Non-pigmented ciliary epithelial cell (primary cell): ENCODE measurements at regions not wholly inside any gene's neighbourhood (a gene's known extent, or its start where the extent isn't known, plus 50 kb on each side); places are given as distances from the start of the nearest gene placed in this dataset.

ENCODE experiments used
- DNase-seq: peaks from one replicate; pipeline ENCODE4 v3.0.0-alpha.2; 2010; ENCODE audit warnings: low read depth

GRCh38 chr2:6290217-6291015 lies 575.3 kb downstream of the CMPK2 start:
- DNase-seq, result no peak

- no peak for DNase-seq
These were observed 570.9 kb downstream of the CMPK2 start for GRCh38 chr2:6294791-6295190.

GRCh38 chr2:6297238-6297637 lies 568.5 kb downstream of the CMPK2 start:
- DNase-seq, result no peak

- DNase-seq, result no peak
These were observed 564.3 kb downstream of the CMPK2 start for GRCh38 chr2:6301426-6301825.

GRCh38 chr2:6308986-6309385 lies 556.7 kb downstream of the CMPK2 start:
- DNase-seq, result no peak

- DNase-seq, result no peak
These were observed 556.1 kb downstream of the CMPK2 start for GRCh38 chr2:6309415-6310255.

DNA sequence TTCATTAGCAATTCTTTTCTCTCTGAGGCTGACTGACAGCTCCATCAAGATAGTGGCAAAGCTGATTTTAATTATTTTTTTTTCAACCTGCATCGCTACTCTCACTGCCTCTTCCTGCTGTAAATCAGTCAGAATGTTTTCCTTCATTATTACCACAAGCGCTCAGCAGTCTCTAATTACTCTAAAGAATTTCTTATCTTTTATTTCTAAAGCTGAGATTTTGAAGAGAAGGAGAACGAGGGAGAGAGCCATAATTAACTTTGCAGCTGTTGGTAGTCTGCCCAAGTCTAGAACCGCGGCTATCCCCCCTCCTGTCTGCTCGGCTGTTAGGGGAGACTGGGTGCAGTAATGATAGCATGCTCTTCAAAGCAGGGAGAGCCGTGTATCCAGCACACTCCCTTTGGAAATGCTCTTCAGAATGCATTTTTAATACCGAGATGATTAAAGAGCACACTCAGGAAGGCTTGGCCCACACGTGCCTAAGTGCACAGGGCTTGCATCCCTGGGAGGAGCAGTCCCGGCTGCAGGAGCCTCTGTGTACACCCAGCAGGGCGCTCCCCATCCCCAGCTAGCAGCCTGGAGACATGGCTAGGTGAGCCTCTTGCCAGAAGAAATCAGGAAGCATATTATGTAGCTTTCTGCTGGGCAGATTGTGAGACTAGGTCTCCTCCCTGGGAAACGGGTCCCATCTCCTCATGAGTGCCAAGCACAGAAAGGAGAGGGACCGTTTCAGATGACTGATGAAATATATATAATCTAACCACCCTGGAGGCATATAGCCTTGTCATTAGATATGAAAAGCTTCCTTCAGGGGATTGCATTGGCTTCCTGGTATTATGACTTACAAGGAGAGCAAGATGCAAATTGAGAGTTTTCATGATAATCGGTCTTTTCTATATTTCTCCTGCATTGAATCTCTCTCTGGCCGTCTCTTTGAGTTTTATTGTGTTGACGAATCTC lies 555.2 kb downstream of the CMPK2 start:
- no peak for DNase-seq

DNA sequence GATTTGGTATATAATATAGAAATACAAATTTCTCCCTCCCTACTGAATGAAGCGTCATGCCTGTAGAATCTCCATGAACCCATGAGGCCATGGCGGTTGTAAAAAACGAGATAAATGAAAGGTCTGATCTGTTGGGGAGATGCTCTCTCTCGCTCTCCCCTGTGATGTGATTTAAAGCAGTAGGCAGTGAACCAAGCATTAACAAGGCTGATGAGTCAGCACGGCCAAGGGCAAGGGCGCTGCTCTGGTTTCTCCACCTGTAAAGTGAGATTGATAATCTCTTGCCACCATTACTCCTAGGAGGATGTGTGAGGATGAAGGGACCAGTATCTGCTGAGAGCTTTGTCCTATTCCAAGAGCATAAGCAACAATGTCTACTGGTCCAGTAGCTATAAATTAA lies 553.3 kb downstream of the CMPK2 start:
- DNase-seq, result no peak

GRCh38 chr2:6314218-6314960 lies 551.3 kb downstream of the CMPK2 start:
- no peak for DNase-seq

GRCh38 chr2:6325616-6326015 lies 540.1 kb downstream of the CMPK2 start:
- DNase-seq, result no peak

GRCh38 chr2:6326958-6327357 lies 538.7 kb downstream of the CMPK2 start:
- DNase-seq, result no peak

DNA sequence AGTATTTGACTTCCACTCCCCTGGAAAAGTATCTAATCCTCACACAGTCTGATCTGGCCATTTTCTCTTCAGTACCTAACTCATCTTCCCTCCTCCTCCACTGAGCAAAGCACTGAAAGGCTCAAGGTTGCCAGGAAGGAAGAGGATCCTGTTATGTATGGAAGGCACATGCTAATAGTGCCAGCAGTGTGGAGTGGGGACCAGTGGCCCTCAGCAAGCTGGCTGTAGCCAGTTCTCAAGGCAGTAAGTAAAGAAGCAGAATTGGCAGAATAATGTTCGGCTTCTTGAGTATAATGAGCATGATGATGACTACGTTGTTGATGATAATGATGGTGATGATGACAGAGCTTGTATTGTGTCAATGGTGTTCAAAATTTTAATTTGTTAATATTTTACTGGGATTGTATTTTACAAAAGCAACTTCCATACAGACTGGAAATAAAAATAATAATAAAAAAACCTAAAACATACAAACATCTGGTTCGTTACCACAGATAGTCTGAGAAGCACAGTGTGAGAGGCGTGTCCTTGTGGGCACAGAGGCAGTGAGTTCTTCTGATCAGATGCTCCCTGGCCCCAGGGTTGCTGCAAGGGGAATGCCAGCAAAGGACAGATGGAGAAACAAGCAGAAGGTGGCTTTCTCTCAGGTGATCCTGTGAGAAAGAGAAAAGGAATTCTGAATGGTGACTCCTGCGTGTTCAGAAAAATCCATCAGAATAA lies 528.8 kb downstream of the CMPK2 start:
- no peak for DNase-seq

DNA sequence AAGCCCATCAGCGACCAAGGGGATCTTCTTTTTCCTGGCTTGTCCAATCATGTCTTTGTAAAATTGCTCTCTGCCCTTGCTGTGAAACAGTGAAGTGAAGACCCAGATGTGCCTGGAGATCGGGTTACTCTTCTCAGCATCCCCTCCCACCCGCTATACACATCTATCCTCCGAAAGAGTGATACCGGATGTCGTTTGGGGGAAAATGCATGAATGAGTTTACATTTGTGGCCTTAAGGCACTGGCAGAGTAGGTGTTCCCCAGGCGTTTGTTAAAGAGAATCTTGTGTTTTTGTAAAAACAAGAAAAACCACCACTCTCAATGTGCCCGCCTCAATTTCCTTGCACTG lies 528.3 kb downstream of the CMPK2 start:
- DNase-seq, result no peak

- DNase-seq, result no peak
These were observed 524.0 kb downstream of the CMPK2 start for GRCh38 chr2:6341588-6342129.

DNA sequence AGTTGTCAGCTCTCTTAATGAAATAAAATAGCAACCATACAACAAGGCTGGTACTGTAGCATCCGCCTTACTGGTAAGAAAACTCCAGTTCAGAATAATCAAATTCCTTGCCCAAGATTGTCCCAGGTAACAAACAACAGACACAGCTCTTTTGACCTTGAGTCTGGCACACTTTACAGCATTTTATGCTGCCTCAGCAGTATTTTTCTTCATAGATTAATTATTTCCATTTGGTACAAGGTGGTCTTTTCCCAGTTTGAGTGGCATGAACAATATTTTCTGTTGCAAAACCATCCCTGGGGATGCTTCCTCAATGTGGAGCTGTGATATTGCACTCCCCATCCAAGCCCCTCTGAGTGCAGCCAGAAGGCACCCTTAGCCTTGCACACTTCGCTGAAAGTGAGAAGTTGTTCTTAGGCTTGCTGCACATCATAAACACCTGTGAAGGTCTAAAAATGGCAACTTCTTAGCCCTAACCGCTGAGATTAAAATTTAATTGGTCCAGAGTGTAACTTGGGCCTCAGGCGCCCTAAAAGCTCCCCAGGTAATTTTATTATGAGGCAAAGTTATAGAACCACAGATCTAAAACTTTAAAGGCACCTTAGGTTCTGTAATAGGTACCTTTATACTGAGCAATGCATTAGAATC lies 523.3 kb downstream of the CMPK2 start:
- DNase-seq, result no peak

DNA sequence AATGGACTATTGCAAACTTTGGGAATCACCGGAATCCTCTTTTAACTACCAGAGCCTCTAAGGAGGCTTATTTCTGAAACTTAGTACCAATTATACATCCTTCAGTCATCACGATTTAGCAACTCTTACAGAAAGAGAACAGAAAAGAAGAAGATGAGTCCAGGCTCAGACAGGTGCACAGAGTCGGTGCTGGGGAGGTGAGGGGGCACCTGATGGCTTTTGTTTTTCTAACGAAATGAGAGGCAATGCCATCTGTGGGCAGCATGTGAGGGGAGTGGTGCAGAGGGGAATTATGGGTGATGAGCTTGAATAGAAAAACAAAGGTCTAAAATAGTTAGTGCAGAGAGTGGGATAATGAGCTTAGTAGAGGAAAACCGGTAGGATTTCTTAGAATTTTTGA lies 522.6 kb downstream of the CMPK2 start:
- DNase-seq, result no peak

DNA sequence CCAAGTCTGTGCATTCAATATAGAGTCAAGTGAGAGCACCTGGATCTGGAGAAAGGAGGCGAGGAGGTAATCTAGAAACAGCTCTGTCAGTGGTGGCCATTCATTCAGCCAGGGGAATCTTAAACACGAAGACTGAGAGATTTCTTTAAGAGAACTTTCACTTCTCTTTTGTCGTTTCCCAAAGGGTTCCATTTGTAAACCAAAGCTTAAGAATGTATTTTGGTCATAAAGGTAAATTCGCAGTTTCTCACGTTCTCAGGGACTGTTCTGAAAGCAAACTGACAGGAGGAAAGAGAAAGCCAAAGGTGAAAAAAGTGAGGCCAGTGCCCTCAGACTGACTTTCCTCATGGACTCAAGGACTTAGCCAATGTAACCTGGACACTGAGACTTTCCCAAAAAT lies 513.5 kb downstream of the CMPK2 start:
- no peak for DNase-seq

DNA sequence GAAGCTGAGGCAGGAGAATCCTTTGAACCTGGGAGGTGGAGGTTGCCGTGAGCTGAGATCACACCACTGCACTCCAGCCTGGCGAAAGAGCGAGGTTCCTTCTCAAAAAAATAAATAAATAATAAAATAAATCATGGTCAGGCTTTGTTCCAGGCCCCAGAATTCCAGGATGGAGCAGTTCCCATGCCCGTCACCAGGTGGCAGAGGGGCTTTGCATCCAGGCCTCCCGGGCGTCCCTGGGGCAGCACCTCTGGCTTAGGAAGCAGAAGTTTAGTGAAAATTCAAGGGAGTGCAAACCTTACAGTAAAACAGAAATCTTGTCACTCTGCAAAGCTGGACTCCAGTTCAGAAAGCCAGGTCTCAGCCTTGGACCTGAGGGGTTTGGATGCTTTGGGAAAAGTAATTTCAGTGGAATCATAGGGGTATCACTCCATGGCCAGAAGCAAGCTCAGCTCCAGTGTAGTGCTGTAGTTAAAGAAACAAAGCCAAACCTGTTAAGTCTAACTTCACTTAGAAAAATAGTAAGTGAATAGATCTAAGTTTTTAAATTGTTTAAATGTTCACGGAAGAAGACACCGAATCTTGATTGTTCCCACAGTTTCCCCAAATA lies 512.7 kb downstream of the CMPK2 start:
- no peak for DNase-seq

- no peak for DNase-seq
These were observed 512.0 kb downstream of the CMPK2 start for GRCh38 chr2:6353669-6354068.

GRCh38 chr2:6354546-6354945 lies 511.2 kb downstream of the CMPK2 start:
- no peak for DNase-seq
